ENCODE measurements at regions not wholly inside any gene's neighbourhood (a gene's known extent, or its start where the extent isn't known, plus 50 kb on each side); places are given as distances from the start of the nearest gene placed in this dataset.
"Not testable (repeated sequence)": the region's sequence is repeated elsewhere in the genome, so short reads cannot be mapped to it uniquely, and the experiment has no call there.

DNA sequence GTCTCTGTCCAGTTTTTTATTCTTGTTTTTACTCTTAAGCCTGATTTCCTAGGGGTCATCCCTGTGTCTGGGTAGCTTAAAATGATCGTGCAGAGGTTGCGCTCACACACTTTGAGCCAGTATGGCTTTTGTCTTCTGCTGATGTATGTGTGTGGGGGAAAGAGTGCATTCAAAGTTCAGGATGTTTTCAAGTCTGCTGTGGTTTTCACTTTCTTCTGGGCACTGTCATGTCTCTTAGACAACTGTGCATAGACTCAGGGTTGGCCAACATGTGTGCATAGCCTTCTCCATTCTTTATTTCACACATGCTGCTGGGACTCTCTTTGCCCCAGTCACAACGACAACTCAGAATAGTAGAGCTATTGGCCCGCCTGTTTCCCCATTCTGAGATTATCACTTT, 139.1 kb downstream of the WNT7A start:
- H3K4me1 Mint-ChIP-seq (ENCODE audit: low read depth), result no peaks in the 10 kb centered on the region
- H3K4me3 Mint-ChIP-seq (ENCODE audit: low read depth), result no peak overlapping the region
- peaks cover 29% of the 10 kb centered on the region for H3K9me3 Mint-ChIP-seq (ENCODE audit: low read depth)
- no peak overlapping the region for H3K27ac Mint-ChIP-seq
- no peaks in the 10 kb centered on the region for H3K36me3 Mint-ChIP-seq (ENCODE audit: insufficient read depth)
- no peak for DNase-seq (ENCODE audit: low spot score, unreplicated experiment)
- TF ChIP-seq, protein P1, sequence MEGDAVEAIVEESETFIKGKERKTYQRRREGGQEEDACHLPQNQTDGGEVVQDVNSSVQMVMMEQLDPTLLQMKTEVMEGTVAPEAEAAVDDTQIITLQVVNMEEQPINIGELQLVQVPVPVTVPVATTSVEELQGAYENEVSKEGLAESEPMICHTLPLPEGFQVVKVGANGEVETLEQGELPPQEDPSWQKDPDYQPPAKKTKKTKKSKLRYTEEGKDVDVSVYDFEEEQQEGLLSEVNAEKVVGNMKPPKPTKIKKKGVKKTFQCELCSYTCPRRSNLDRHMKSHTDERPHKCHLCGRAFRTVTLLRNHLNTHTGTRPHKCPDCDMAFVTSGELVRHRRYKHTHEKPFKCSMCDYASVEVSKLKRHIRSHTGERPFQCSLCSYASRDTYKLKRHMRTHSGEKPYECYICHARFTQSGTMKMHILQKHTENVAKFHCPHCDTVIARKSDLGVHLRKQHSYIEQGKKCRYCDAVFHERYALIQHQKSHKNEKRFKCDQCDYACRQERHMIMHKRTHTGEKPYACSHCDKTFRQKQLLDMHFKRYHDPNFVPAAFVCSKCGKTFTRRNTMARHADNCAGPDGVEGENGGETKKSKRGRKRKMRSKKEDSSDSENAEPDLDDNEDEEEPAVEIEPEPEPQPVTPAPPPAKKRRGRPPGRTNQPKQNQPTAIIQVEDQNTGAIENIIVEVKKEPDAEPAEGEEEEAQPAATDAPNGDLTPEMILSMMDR (IDR thresholded peaks at IDR 0.05; ENCODE audit: unreplicated experiment), result no peak
- peaks cover 6% of the 10 kb centered on the region for H3K27me3 Mint-ChIP-seq

- H3K4me3 Mint-ChIP-seq (ENCODE audit: low read depth); H3K27ac Mint-ChIP-seq; H3K36me3 Mint-ChIP-seq (ENCODE audit: insufficient read depth); H3K27me3 Mint-ChIP-seq; H3K4me1 Mint-ChIP-seq (ENCODE audit: low read depth); DNase-seq (ENCODE audit: low spot score, unreplicated experiment): not testable (repeated sequence)
- H3K9me3 Mint-ChIP-seq (ENCODE audit: low read depth), result peaks cover 19% of the 10 kb centered on the region
These were observed 146.1 kb downstream of the WNT7A start for GRCh38 chr3:13733726-13734125.

GRCh38 chr3:13728487-13728886, 151.4 kb downstream of the WNT7A start:
- TF ChIP-seq, protein P1 (IDR thresholded peaks at IDR 0.05; ENCODE audit: unreplicated experiment), result no peak
- no peak for DNase-seq (ENCODE audit: low spot score, unreplicated experiment)
- no peaks in the 10 kb centered on the region for H3K36me3 Mint-ChIP-seq (ENCODE audit: insufficient read depth)
- no peaks in the 10 kb centered on the region for H3K4me1 Mint-ChIP-seq (ENCODE audit: low read depth)
- no peaks in the 10 kb centered on the region for H3K27me3 Mint-ChIP-seq
- no peak overlapping the region for H3K4me3 Mint-ChIP-seq (ENCODE audit: low read depth)
- no peak overlapping the region for H3K27ac Mint-ChIP-seq
- H3K9me3 Mint-ChIP-seq (ENCODE audit: low read depth), result peaks cover 9% of the 10 kb centered on the region

- no peaks in the 10 kb centered on the region for H3K27me3 Mint-ChIP-seq
- DNase-seq (ENCODE audit: low spot score, unreplicated experiment), result no peak
- TF ChIP-seq, protein P1 (IDR thresholded peaks at IDR 0.05; ENCODE audit: unreplicated experiment), result no peak
These were observed 152.0 kb downstream of the WNT7A start for GRCh38 chr3:13727890-13728289.

GRCh38 chr3:13723676-13724207, 156.1 kb downstream of the WNT7A start:
- Mint-ChIP-seq H3K36me3 (ENCODE audit: insufficient read depth) (no peaks in the 10 kb centered on the region), H3K4me3 (ENCODE audit: low read depth) (no peak overlapping the region), H3K9me3 (ENCODE audit: low read depth) (peaks cover 24% of the 10 kb centered on the region), H3K27me3 (no peaks in the 10 kb centered on the region), H3K4me1 (ENCODE audit: low read depth) (no peaks in the 10 kb centered on the region), H3K27ac (no peak overlapping the region)
- DNase-seq (ENCODE audit: low spot score, unreplicated experiment), result no peak
- TF ChIP-seq, protein P1 (IDR thresholded peaks at IDR 0.05; ENCODE audit: unreplicated experiment), result no peak

More at GRCh38 chr3:13727890-13728289, 152.0 kb downstream of the WNT7A start:
- H3K4me1 Mint-ChIP-seq (ENCODE audit: low read depth), result no peaks in the 10 kb centered on the region
- H3K9me3 Mint-ChIP-seq (ENCODE audit: low read depth), result peaks cover 15% of the 10 kb centered on the region
- H3K4me3 Mint-ChIP-seq (ENCODE audit: low read depth), result no peak overlapping the region
- no peaks in the 10 kb centered on the region for H3K36me3 Mint-ChIP-seq (ENCODE audit: insufficient read depth)
- H3K27ac Mint-ChIP-seq, result no peak overlapping the region

DNA sequence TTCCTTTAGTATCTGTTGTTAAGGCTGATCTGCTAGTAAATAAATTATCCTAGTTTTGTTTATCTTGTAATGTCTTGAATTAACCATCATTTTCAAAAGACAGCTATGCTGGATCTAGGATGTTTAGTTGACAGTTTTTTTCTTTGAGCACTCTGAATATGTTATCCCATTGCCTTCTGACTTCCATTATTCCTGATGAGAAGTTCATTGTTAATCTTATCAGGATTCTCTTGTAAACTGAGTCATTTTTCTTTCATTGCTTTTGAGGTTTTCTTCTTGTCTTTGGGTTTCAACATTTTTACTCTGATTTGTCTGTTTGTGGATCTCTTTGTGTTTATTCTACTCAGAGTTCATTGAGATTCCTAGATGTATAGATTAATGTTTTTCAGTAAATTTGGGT, 157.7 kb downstream of the WNT7A start:
- TF ChIP-seq, protein P1 (IDR thresholded peaks at IDR 0.05; ENCODE audit: unreplicated experiment), result no peak

More for the DNA sequence above, 157.7 kb downstream of the WNT7A start:
- Mint-ChIP-seq H3K27ac (no peak overlapping the region), H3K27me3 (no peaks in the 10 kb centered on the region), H3K36me3 (ENCODE audit: insufficient read depth) (no peaks in the 10 kb centered on the region), H3K4me1 (ENCODE audit: low read depth) (no peaks in the 10 kb centered on the region), H3K4me3 (ENCODE audit: low read depth) (no peak overlapping the region), H3K9me3 (ENCODE audit: low read depth) (peaks cover 24% of the 10 kb centered on the region)
- DNase-seq (ENCODE audit: low spot score, unreplicated experiment), result no peak

Measured in progenitor cell of endocrine pancreas (in vitro differentiated cells).